CD4-positive, alpha-beta T cell treated with Interleukin-15 for 1 hour (primary cell): ENCODE measurements at regions not wholly inside any gene's neighbourhood (a gene's known extent, or its start where the extent isn't known, plus 50 kb on each side); places are given as distances from the start of the nearest gene placed in this dataset.

Source experiments
- DNase-seq: peaks from one replicate; pipeline ENCODE4 v3.0.0-alpha.2; 2020

GRCh38 chr5:156237361-156237760, 89.6 kb upstream of the SGCD start:
- DNase-seq, result no peak

GRCh38 chr5:156239800-156240199, 87.2 kb upstream of the SGCD start:
- DNase-seq, result no peak

GRCh38 chr5:156240414-156240813, 86.5 kb upstream of the SGCD start:
- no peak for DNase-seq

DNA sequence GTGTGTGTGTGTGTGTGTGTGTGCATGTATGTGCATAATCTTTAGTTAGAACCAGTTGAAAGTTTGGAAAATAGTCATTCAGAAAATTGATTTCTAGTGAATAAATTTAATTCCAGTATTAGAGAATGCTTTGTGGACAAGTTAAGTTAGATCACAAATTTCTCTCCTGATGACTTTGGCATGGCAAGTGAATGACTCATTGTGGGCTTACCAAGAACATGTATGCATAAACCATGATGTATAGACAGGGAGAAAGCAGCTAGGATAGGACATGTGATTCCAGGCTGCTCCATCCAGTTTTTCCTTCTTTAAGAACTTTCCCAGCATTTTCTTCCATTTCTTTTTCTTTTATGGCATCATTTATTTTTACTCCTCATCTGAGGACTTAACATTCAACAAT, 85.7 kb upstream of the SGCD start:
- DNase-seq, result no peak

DNA sequence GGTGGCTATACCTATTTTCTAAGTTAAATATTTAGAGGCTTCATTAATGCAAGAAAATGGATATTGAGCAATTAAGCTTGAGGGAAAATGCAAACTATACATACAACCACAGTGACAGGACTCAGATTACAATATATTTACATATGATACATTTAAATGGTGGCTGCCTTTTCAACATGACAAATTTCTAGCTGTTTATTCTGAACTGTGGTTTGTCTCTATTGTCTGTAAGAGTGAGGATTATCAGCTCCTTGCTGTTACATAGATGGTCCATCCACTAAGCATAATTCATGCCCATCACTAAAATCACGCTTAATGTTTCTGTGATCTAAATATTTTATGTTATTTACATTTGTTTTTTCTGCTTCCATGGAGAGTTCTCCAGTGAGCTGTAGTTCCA, 81.1 kb upstream of the SGCD start:
- no peak for DNase-seq

DNA sequence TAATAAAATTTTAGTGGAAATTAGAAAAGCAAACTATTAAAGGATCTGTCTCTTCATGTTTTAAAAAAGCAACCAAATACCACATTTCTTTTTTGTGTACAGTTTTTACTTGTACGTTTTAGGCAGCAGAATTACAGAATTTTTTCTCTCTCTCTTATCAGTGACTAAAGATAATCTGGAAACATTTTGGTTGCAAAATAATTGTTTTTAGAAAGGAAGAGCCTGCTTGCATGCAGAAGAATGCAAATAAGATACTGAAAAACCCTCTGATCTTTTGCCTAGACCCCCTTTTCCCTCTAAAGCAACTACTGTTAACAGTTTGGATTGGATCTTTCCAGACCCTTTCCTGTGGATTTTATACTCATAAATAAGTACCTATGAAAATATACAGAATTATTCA, 75.9 kb upstream of the SGCD start:
- no peak for DNase-seq

DNA sequence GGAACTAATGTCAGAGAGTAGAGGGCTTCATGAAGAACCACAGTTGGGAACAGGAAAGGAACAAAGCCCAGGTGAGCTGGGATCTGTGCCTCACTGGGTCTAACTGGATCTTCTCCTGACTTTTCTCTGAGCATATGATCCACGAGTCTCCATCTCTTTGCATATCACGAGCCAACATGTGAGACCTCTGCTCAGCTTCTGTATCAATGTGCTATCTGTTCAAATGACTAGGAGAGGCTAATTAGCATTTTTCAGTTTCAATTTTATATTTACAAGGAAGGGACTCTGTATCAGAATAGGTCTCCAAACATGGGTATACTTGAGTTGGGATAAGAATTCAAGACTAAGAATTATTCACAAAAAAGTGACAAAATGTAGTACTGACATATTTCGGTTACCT, 73.8 kb upstream of the SGCD start:
- no peak for DNase-seq

DNA sequence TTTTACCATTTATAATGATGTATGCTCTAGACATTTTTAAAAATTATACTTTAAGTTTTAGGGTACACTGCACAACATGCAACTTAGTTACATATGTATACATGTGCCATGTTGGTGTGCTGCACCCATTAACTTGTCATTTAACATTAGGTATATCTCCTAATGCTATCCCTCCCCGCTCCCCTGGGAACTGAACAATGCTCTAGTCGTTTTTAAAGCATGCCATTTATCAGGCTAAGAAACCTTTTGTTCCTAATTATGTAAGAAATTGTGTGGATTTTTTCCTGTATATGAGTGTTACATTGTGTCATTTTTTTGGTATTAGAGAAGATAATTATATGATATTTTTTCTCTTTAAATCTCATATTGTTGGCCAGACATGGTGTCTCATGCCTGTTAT, 72.8 kb upstream of the SGCD start:
- no peak for DNase-seq

GRCh38 chr5:156256642-156257041, 70.3 kb upstream of the SGCD start:
- DNase-seq, result no peak

- DNase-seq, result no peak
These were observed 68.0 kb upstream of the SGCD start for GRCh38 chr5:156258934-156259333.

GRCh38 chr5:156259618-156260017, 67.3 kb upstream of the SGCD start:
- no peak for DNase-seq

- no peak for DNase-seq
These were observed 65.6 kb upstream of the SGCD start for GRCh38 chr5:156261275-156261939.

DNA sequence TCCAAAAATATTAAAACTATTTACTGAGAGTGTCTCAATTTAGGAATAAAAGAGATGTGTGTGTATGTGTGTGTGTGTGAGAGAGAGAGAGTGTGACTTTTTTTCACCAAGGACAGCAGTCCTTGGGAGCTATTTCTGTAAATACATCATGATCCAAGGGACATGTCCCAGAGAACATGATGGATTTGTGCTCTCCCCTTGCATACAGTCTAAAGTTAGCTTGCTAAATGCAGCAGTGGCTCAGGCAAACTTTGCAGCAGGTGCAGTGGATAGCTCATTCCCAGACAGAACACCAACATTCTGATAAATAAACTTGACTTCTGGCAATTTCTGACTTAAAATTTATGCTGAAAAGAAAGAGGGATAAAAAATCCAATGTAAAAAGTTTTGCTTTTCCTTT, 55.4 kb upstream of the SGCD start:
- DNase-seq, result no peak

- DNase-seq, result no peak
These were observed 54.8 kb upstream of the SGCD start for GRCh38 chr5:156272139-156272538.

GRCh38 chr5:156273325-156273724, 53.6 kb upstream of the SGCD start:
- no peak for DNase-seq

- DNase-seq, result no peak
These were observed 52.5 kb upstream of the SGCD start for GRCh38 chr5:156274453-156274852.
